Muscle of back (tissue), 3 donors: ENCODE measurements at regions not wholly inside any gene's neighbourhood (a gene's known extent, or its start where the extent isn't known, plus 50 kb on each side); places are given as distances from the start of the nearest gene placed in this dataset.
"Not testable (repeated sequence)": the region's sequence is repeated elsewhere in the genome, so short reads cannot be mapped to it uniquely, and the experiment has no call there.

Experiments used
- DNase-seq, 3 donors: peaks; one replicate each; pipeline versions ENCODE4 v3.0.0 to v3.0.0-alpha.2; 2013

DNA sequence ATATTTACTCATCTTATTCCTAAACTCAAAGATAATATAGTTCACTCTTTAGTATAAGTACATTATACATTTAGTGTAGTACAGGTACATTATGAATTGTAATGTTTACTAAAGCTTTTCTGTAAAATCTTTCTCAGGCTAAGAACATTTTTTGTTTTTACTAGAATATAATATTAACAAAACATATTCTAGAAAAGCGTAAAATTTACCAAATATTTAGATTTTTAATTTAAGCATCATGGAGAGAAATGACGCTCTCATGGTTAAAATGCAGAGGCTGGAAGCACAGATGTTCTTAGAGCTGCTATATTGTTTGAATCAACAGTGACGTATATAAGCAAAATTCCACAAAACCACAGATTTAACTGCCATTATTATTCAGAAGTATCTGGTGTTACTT is 54.7 kb upstream of the NBPF15 start:
- DNase-seq = not testable (repeated sequence)

DNA sequence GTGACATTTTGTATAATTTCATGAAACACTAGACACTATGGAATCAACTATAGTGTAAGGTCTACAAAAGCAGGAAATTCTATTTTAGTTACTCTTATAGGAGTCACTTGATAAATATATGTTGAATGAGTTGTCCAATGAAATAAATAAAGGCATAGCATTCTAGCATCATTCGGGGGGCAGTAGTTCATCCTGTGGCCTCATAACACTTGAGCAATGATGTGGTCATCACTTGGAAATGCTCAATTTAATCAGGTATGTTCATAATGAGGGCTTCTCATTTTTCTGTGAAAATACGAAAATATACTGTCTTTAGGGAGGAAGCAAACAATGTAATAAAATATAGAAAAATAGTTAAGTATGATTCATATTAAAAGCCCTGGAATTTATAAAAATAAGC is 55.4 kb upstream of the NBPF15 start:
- not testable (repeated sequence) for DNase-seq

DNA sequence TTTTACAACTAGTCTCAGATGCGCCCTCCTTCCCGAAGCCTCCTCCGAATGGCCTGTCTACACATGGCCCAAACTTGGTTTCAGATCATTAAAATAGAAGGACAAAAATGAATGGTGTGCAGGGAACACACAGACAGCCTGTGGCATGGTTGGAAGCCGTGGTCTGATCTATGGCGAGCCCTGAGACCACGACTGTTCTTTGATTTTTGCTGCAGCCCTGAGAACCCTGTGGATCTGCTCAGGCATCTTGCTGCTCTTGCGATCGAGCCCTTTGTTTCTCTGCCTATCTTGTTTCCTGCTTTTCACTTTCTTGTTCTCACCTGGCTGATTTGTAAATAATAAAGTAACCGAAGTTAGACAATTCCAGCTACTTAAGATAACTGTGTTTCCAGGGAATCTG is 57.0 kb upstream of the NBPF15 start:
- not testable (repeated sequence) for DNase-seq

DNA sequence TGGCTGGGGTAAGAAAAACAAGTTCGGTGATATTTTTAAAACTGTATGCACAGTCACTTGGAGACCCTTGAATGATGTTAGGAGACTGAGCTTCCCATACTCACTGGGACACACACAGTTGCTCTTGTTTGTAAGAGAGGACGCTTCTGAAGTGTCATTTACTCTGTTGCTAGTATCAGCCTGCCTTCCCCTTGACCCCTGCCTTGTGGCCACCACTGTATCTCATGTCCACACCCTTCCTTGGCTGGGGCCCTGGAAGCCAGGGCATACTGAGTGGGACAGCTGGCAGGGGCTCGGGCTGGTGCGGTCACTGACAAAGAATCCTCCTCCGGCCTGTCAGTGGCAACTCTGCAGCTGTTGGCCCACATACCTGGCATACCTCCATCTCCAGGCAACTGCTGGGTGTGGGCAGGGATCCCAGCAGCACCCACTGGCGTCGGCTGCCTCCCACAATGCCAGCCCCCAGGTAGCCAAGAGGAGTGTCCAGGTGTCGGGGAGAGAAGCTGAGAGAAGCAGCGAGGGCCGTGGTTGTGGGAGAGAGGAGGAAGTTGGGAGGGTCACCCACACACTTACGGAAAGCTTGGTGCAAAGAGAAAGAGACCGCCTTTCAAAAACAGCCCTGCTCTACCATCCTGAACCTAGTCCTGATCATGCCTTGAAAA is 58.2 kb upstream of the NBPF15 start:
- DNase-seq = peak; percentile 40 to 52 (median 49)

DNA sequence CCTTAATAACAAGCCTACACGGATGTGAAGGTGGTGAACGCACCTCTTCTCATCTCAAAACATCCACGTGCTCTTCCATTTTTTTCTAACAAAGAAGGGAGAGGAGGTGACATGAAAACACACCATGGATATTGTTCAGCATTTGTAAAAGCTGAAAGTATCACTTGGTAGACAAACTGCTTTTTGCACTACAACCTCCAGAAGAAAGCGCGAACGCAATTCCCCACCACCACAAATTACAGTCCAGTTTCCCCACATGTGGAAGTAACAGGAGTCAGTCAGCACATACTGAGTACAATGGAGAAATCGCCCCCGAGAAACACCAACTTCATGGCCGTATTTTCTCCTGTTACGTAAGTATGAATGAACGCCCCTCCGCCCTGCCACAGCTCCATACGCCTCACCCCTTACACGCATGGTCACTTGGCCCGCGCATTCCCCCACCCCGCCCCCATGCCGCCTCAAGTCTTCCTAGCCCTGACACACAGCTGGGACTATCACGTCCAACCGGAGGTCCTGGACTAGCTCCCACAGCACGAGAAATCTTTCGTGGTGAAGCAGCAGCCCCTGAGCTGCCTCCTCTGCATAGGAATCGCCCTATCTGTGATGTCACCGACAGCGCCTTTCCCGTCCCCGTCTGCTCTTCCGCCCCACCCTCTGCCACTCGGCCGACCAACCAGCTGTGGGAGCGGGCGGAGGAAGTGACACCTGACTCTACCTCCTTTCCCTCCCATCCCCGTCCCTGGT is 62.4 kb upstream of the NBPF15 start:
- peak in 1 of 3 donors; percentile 25 for DNase-seq

DNA sequence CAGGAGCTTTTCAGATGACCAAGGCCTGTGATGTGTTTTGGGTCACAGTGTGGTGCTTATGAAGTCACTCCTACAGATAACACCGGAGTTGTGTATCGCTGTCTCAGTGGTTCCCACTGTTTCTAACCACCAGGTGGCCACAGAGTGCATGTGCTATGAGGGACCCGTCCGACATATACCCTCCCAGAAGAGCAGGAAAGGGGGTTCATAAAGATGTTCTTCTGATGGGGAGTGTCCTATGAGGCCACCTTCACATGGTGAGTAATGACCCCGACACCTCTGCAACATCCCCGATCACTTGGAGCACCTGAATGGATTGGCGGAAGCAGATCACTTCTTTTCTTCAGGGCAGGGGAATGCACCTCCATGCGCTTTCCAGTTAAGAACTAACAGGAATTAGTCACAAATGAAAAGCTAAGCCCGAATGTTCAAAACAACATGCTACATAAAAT is 60.5 kb upstream of the PPIAL4F start:
- DNase-seq = peak in 1 of 3 donors; percentile 15

DNA sequence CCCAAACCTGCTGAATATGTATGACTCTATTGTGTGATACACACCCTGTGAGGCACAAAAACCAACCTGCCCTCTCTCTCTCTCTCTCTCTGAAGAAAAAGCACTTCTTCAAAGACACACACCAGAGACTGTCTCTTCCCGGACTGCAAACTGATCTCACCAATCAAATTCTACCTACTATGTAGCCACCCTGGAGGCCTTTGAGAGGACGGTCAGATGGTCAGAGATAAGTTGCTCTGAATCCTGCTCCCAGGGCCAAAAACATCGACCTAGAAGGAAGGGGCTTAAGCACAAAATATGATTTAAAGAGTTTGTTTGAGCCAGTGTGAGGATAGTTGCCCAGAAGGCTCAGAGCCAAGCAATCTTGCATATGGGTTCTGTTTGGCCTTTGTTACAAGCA is 59.2 kb upstream of the PPIAL4F start:
- DNase-seq = not testable (repeated sequence)

DNA sequence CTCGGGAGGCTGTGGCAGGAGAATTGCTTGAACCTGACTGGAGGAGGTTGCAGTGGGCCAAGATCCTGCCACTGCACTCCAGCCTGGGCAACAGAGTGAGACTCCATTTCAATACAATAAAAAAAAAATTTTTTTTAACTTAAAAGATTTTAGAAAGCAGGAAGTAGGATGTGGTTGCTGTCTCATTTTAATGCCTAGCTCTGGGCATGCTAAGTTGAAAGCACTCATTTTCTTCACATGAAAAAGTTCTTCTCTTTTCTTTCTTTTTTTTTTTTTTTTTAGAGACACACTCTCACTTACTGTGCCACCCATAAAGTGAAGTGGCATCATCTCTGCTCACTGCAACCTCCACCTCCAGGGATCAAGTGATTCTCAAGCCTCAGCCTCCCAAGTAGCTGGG is 58.4 kb upstream of the PPIAL4F start:
- not testable (repeated sequence) for DNase-seq

DNA sequence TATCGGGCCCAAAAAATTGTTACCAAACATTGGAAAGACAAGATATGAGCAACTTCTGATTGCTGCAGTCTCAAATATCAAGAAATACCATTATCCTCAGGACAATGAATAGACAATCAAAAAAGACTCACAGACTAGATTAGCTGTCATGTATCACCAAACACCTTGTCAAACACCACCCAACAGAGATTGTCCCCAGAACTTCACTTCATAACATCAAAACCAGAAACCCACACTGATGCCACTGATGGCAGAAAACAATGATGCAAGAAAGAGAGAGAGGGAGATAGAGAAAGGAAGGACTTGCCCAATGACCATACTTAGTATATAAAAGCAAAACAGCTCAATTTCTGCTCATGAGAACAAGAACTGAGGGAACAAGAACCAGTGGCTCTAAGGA is 56.0 kb upstream of the PPIAL4F start:
- not testable (repeated sequence) for DNase-seq

DNA sequence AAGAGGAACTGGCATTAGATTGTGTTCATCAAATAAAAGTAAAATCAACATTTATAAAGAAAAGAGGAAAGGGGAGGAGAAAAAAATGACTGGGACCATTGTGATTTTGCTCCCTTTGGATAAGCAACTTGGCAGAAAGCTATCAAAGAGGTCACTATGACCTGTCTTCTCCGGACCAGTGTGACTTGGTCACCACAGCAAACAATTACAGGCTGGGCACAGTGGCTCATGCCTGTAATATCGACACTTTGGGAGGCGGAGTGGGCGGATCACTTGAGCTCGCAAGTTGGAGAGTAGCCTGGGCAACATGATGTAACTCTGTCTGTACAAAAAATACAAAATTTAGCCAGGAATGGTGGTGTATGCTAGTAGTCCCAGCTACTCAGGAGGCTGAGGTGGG is 55.5 kb upstream of the PPIAL4F start:
- not testable (repeated sequence) for DNase-seq

DNA sequence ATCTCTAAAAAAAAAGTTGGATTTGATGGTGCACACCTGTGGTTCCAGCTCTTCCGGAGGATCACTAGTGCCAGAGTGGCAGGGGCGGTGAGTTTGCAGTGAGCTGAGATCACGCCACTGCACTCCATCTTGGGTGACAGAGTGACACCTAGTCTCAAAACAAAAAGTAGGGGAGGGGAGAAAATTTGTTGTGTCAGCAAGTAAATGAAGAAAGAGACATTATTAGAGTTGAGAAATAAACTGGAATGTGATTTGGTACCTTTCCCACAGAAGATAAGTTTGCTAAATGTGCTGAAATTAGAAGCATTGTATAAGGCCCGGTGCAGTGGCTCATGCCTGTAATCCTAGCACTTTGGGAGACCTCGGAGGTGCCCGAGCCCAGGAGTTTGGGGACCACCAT is 54.0 kb upstream of the PPIAL4F start:
- DNase-seq = not testable (repeated sequence)

DNA sequence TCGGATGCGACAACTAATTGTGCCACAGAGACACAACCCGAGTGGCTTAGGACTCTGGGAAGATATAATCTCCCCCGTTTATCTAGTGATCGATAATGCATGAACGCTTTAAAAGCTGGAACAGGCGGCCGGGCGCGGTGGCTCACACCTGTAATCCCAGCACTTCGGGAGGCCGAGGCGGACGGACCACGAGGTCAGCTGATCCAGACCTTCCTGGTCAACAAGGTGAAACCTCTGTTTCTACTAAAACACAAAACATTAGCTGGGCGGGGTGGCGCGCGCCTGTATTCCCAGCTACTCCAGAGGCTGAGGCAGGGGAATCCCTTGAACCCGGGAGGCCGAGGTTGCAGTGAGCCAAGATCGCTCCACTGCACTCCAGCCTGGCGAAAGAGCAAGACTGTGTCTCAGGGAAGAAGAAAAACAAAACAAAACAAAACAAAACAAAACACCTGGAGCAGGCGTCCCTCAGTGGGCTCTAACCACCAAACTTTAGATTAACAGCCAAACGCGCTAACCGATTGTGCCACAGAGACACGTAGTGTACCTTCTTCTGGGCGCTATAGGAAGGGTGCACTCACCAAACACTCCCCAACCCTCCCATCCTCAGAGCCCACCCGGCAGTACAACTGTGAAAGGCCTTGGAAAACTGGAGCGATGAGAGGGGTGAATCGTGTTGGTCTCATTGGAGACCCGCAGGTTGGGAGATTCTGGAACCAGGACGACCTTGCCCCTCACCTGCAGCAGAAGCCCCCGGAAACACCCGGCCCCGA is 53.3 kb upstream of the PPIAL4F start:
- not testable (repeated sequence) for DNase-seq
